NCI-H2081 (cell line): ENCODE measurements at regions not wholly inside any gene's neighbourhood (a gene's known extent, or its start where the extent isn't known, plus 50 kb on each side); places are given as distances from the start of the nearest gene placed in this dataset.
A peak's percentile ranks its signal among the peaks of the same experiment; 100 is the strongest.

ENCODE experiments used
- DNase-seq, 2 experiments: peaks; one replicate each; lab custom pipeline; 2025; lab: John Stamatoyannopoulos, UW

- no peak for DNase-seq
Measured at GRCh38 chr2:180739070-180739469, 241.3 kb upstream of the UBE2E3 start.

- no peak for DNase-seq
Measured at GRCh38 chr2:180735799-180736198, 244.6 kb upstream of the UBE2E3 start.

GRCh38 chr2:180734382-180734781 is 246.0 kb upstream of the UBE2E3 start:
- DNase-seq = no peak

- DNase-seq = no peak
Measured at GRCh38 chr2:180733330-180733729, 247.1 kb upstream of the UBE2E3 start.

DNA sequence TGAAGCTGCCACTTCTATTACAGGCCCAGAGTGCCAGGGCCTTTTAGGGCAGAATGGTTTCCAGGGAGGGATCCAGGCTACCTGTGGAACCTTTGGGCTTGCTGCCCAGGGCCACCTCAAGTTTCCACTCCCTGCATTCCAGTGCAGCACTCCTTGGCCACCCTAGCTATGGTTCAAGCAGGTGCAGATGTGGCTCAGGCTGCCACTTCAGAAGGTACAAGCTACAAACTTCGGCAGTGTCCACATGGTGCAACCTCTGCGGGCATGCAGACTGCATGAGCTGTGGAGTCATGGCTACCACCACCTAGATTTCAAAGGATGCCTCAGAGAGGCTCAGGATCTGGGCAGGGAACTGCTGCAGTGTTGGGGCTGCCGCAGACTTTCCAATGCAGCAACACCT is 248.1 kb upstream of the UBE2E3 start:
- DNase-seq = no peak

DNA sequence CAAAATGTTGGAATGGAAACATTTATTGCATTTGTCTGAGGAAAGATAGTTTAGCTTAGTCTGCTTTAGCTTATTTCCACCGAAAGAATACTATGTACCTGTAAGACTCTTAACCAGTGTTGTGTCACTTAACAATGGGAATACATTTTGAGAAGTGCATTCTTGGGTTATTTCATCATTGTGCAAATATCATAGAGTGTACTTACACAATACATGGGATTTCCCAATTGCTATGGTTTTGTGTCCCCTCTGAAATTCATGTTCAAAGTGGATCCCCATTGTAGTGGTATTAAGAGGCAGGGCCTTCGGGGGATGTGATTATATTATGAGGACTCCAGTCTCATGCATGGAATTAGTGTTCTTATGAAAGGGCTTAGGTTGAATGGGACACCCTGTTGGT is 249.4 kb upstream of the UBE2E3 start:
- DNase-seq = no peak

DNA sequence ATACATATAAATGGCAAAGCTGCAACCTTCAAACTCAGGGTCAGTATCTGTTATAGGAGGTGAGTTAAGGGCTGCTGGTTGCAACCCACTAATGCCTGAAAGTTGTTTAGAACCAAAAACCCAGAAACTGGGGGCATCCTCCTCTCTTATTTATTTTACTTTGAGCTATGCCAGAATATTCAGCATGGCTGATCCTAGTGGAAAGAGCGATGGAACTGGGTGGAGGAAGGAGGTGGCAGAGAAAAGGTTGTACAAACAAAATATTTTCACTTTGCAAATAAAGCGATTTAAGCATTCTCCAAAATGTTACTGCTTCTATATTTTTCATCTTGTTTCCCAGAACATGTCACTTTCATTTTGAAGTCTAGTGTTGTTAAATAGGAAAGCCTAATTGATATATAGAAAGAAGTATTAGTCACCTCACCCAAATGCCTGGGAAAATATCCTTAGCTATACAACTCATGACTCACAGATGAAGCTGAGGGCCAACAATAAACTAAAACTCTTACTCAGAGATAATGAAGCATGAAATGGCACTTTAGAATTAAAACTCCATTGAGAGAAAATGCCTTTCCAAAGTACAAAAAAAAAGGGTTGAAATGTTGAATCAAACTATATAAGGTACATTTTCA is 251.4 kb upstream of the UBE2E3 start:
- no peak for DNase-seq

GRCh38 chr2:180723712-180724111 is 256.7 kb upstream of the UBE2E3 start:
- no peak for DNase-seq

- no peak for DNase-seq
Measured at GRCh38 chr2:180722551-180723239, 257.7 kb upstream of the UBE2E3 start.

DNA sequence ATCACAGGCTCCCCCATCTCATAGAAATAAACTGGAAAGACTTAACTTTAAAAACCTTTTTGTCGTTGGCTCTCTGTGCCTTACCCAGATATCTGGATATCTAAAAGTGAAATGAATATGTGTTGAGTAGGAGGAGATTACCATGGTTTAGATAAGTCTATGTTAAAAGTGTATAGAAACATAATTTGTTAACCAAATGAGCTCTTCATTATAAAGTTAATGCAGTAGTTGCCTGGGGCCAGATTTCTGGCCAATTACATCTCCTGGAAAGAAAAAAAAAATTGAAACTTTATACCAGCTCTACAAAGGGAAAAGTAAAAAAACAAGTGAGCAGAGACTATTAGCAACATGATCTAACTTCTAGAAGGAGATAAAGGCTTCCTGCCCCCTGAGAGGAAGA is 259.6 kb upstream of the UBE2E3 start:
- DNase-seq = no peak

GRCh38 chr2:180717588-180717987 is 262.8 kb upstream of the UBE2E3 start:
- no peak for DNase-seq

DNA sequence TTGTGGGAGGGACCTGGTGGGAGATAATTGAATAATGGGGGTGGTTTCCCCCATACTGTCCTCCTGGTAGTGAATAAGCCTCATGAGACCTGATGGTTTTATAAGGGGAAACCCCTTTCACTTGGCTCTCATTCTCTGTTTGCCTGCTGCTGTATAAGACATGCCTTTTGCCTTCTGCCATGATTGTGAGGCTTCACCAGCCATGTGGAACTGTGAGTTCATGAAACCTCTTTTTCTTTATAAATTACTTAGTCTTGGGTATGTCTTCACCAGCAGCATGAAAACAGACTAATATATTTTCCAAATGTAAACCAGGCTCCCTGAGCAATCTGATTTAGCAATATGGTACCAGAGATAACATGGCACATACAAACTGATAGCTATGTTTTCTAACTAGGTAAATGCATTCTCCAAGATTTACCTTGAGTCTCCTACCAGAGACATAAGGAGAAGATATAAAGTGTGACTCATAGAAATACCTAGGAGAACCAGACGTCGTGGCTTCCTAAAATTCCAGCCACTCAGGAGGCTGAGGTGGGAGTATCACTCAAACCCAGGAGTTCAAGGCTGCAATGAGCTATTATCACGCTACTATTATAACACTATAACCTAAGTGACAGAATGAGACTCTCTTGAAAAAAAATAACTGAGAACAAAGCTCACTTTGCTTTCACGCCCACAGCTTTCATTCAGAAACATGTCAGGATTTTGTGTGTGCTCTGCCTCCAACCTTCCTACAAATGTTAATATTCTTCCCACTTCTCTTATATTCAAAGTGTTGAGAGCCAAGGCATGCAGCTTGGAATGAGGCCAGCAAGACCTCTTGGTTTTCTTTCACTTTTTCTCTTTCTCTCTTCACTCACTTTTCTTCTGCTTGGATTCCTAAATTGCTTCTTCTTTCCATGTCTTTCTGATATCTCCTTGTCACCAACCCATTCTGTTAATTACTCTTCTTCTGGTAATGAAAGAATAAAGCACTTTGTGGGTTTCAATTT is 263.9 kb upstream of the UBE2E3 start:
- no peak for DNase-seq

DNA sequence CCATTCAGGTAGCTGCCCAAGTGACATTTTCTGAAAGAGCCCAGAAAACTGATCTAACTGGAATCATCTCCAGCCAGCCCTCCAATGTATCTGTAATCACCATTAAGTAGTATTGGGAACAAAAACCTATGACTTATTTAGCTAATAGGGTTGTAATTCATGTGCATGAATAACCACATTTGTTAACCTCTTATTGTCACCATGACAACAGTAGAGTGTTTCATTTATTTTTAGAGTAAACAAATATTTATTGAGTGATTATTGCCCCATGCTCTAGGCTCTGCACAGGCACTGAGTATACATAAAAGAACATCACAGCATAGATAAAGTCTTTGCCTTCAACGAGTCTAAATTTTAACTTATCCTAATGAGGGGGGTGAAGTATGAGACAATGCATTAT is 265.4 kb upstream of the UBE2E3 start:
- peak; percentile 40 to 82 for DNase-seq

DNA sequence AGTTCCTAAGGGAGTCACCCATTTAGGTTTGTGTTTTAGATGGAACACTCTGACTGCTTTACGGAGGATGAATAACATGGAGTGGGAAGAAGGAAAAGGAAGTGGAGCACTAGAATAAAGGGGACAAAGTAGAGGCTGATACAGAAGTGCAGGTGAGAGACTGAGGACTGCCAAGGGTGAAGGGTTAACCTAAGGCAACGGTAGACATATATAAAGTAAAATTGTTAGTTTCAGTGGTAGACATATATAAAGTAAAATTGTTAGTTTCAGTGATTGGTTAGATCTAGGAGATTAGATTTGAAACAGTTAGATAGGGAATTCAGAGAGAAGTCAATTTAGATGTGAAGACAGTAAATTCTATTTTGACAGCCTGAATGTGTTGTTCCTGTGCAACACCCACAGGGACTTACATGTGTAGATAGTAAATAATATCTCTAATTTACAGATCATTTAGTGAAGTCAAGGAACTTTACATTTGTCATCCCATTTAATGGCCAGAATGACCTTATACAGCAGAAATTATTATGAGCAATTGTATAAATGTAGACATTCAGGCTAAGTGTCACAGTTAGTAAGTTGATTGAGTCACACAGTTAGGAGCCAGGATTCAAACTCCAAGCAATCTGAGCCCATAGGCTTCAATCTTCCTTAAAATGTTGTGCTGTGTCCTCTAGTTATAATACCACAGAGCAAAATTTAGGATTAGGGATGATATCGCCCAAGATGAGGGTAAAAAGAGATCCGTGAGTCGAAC is 270.8 kb upstream of the UBE2E3 start:
- no peak for DNase-seq

DNA sequence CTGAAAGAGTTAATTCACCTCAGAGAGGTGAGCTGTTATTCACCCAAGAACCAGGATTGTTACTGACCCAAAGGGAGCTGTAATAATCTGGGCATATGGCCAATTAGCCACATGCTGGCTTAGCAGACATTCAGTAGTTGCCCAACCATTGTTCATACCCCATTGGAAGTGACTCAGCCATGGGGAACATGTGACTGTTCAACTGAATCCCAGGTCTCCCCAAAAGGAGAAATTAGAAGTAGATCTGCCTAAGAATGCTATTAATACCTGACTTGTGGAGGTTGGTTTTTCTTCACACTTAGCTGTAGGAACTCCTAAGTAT is 272.6 kb upstream of the UBE2E3 start:
- peak; percentile 54 to 90 for DNase-seq

DNA sequence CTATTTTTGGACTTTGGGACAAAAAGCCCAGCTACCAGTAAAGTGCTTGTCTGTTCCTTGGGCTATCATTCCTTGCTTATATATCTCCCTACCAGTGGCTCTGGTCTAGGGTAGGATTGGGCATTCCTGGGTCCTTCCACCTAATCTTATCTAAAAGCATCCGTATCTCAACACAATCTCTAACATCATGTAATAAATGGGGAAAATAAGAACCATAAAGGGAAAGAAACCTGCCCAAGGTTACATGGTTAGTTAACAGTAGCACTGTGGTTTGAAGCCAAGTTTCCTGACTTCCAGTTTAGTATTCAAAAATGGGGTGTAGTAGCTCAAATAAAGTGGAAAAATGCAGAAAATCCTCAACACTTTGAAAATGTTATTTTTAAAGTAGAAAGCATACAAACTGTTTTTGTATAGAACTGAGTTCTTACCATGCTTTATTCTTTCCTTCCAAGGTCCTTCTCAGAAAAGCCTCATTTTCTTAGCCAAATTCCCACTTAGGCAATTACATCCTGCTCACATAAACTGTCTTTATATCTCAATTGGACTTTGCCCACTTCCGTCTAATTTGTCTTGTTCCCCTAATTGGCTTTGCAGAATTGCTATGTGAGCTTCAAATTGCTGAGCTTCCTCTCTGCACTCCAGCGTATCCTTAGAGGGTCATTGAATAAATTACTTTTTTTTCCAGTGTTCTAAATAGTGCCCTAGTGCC is 273.1 kb upstream of the UBE2E3 start:
- no peak for DNase-seq

- DNase-seq = no peak
Measured at GRCh38 chr2:180706694-180707093, 273.7 kb upstream of the UBE2E3 start.

- peak in 1 of 2 experiments; percentile 25 for DNase-seq
Measured at GRCh38 chr2:180705551-180705950, 274.9 kb upstream of the UBE2E3 start.

DNA sequence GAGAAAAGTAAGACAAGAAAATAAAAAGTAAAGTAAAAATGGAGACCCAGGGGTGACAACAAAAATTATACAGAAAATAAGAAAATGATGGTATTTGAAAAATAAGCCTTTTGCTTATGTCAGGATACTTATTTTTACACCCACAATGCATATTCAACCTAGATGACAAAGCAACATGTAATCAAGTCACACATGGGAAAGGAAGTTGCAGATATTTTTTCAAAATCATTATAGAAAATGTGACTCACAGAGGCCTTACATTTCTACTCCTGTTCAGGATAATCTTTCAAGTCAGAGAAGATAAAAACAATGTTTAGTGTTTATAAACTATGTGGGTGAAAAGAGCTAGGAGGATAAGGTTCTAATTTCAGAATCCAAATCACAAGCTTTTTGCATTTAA is 275.3 kb upstream of the UBE2E3 start:
- no peak for DNase-seq

DNA sequence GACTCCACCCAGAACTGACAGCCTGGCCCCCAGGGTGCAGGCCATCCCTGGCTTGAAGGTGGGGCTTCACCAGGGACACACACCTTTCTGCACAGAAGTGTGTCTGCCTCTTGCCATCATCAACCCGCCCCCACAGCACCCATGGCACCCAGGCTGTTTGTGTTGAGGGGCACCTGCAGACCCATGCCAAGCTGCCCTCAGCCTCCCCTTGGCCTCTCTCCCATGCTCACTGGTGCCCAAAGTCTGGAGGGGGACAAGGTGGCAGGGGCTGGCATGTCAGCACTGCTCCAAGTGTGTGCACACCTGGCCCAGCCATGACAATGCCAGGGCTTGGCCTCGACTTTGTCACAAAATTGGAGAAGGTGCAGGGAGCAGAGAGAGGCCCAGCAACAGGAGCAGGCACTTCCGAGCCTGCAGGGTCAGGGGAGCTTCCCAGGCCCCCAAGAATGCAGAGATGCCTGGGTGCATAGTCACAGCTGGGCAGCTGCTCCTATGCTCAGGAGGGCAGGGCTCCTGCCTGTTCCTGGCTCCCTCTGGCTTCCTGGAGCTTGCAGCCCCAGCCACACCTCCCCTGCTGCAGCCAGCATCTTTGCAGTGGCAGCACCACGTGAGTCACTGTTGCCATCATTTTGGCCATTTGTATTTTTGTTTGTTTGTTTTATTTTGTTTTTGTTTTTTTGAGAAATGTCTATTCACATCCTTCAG is 280.6 kb upstream of the UBE2E3 start:
- no peak for DNase-seq

DNA sequence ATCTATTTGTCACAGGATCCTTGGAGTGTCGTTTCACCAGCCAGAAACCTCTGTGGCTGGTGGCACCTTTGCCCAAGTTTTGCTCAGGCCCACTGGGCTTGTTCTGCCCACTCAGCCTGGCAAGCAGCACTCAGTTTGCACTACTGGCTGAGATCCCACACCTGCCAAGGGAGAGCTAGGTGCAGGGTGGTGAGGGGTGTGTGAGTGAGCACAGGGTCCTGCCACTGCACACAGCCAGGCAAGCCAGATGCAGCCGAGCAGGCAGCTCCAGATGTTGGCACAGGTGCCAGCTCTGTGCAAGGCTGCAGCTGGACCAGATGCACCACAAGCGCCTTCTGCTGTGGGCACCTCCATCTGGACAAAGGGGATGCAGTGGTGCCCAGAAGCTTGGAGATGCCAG is 281.7 kb upstream of the UBE2E3 start:
- no peak for DNase-seq
